ENCODE measurements at regions not wholly inside any gene's neighbourhood (a gene's known extent, or its start where the extent isn't known, plus 50 kb on each side); places are given as distances from the start of the nearest gene placed in this dataset.

GRCh38 chr1:222325506-222325905 lies 222.4 kb downstream of the HHIPL2 start:
- no peak overlapping the region for H3K4me3 ChIP-seq (ENCODE audit: low read length)

GRCh38 chr1:222314839-222315238 lies 233.1 kb downstream of the HHIPL2 start:
- no peak for DNase-seq (ENCODE audit: low read depth, low spot score)
- no peak overlapping the region for H3K4me3 ChIP-seq (ENCODE audit: low read length)

More at GRCh38 chr1:222325506-222325905, 222.4 kb downstream of the HHIPL2 start:
- no peak for DNase-seq (ENCODE audit: low read depth, low spot score)

GRCh38 chr1:222310836-222311235 lies 237.1 kb downstream of the HHIPL2 start:
- no peak overlapping the region for H3K4me3 ChIP-seq (ENCODE audit: low read length)
- no peak for DNase-seq (ENCODE audit: low read depth, low spot score)

- no peak for DNase-seq (ENCODE audit: low read depth, low spot score)
- no peak overlapping the region for H3K4me3 ChIP-seq (ENCODE audit: low read length)
These were observed 240.3 kb downstream of the HHIPL2 start for GRCh38 chr1:222307621-222308020.

- H3K4me3 ChIP-seq (ENCODE audit: low read length), result no peak overlapping the region
- DNase-seq (ENCODE audit: low read depth, low spot score), result no peak
These were observed 241.4 kb downstream of the HHIPL2 start for GRCh38 chr1:222306512-222306911.

- H3K4me3 ChIP-seq (ENCODE audit: low read length), result no peak overlapping the region
- DNase-seq (ENCODE audit: low read depth, low spot score), result no peak
These were observed 241.9 kb downstream of the HHIPL2 start for GRCh38 chr1:222306011-222306410.

GRCh38 chr1:222301652-222302051 lies 246.3 kb downstream of the HHIPL2 start:
- DNase-seq (ENCODE audit: low read depth, low spot score), result no peak

GRCh38 chr1:222299524-222299923 lies 248.4 kb downstream of the HHIPL2 start:
- no peak for DNase-seq (ENCODE audit: low read depth, low spot score)
- no peak overlapping the region for H3K4me3 ChIP-seq (ENCODE audit: low read length)

More at GRCh38 chr1:222301652-222302051, 246.3 kb downstream of the HHIPL2 start:
- H3K4me3 ChIP-seq (ENCODE audit: low read length), result no peak overlapping the region

- DNase-seq (ENCODE audit: low read depth, low spot score), result no peak
- no peak overlapping the region for H3K4me3 ChIP-seq (ENCODE audit: low read length)
These were observed 257.0 kb downstream of the HHIPL2 start for GRCh38 chr1:222290866-222291265.

- DNase-seq (ENCODE audit: low read depth, low spot score), result no peak
- H3K4me3 ChIP-seq (ENCODE audit: low read length), result no peak overlapping the region
These were observed 259.9 kb downstream of the HHIPL2 start for GRCh38 chr1:222288053-222288452.

GRCh38 chr1:222286011-222286410 lies 261.9 kb downstream of the HHIPL2 start:
- DNase-seq (ENCODE audit: low read depth, low spot score), result no peak

GRCh38 chr1:222285526-222285925 lies 262.4 kb downstream of the HHIPL2 start:
- DNase-seq (ENCODE audit: low read depth, low spot score), result no peak
- no peak overlapping the region for H3K4me3 ChIP-seq (ENCODE audit: low read length)

More at GRCh38 chr1:222286011-222286410, 261.9 kb downstream of the HHIPL2 start:
- no peak overlapping the region for H3K4me3 ChIP-seq (ENCODE audit: low read length)

- DNase-seq (ENCODE audit: low read depth, low spot score), result no peak
- no peak overlapping the region for H3K4me3 ChIP-seq (ENCODE audit: low read length)
These were observed 263.4 kb downstream of the HHIPL2 start for GRCh38 chr1:222284466-222284865.

GRCh38 chr1:222283147-222283768 lies 264.6 kb downstream of the HHIPL2 start:
- no peak for DNase-seq (ENCODE audit: low read depth, low spot score)
- no peak overlapping the region for H3K4me3 ChIP-seq (ENCODE audit: low read length)

GRCh38 chr1:222279591-222279990 lies 268.3 kb downstream of the HHIPL2 start:
- no peak overlapping the region for H3K4me3 ChIP-seq (ENCODE audit: low read length)
- no peak for DNase-seq (ENCODE audit: low read depth, low spot score)

- DNase-seq (ENCODE audit: low read depth, low spot score), result no peak
- H3K4me3 ChIP-seq (ENCODE audit: low read length), result no peak overlapping the region
These were observed 269.4 kb downstream of the HHIPL2 start for GRCh38 chr1:222278501-222278900.

GRCh38 chr1:222275729-222276465 lies 272.0 kb downstream of the HHIPL2 start:
- H3K4me3 ChIP-seq (ENCODE audit: low read length), result no peak overlapping the region
- DNase-seq (ENCODE audit: low read depth, low spot score), result no peak

GRCh38 chr1:222275001-222275728 lies 272.7 kb downstream of the HHIPL2 start:
- no peak for DNase-seq (ENCODE audit: low read depth, low spot score)
- no peak overlapping the region for H3K4me3 ChIP-seq (ENCODE audit: low read length)

- no peak for DNase-seq (ENCODE audit: low read depth, low spot score)
- no peak overlapping the region for H3K4me3 ChIP-seq (ENCODE audit: low read length)
These were observed 281.4 kb downstream of the HHIPL2 start for GRCh38 chr1:222266223-222267196.
